ENCODE measurements at regions not wholly inside any gene's neighbourhood (a gene's known extent, or its start where the extent isn't known, plus 50 kb on each side); places are given as distances from the start of the nearest gene placed in this dataset.
"Not testable (repeated sequence)": the region's sequence is repeated elsewhere in the genome, so short reads cannot be mapped to it uniquely, and the experiment has no call there.

GRCh38 chr10:26934190-26934589 is 73.4 kb upstream of the ABI1 start:
- not testable (repeated sequence) for TF ChIP-seq SP2 (tag by site-specific recombination; IDR thresholded peaks at IDR 0.05); TCF7L2 (IDR thresholded peaks at IDR 0.05; ENCODE audit: borderline replicate concordance, low read depth, low read length); ZSCAN30 (tag by site-specific recombination; IDR thresholded peaks at IDR 0.05); ZNF629 (tag by site-specific recombination; IDR thresholded peaks at IDR 0.05); ZNF324 (tag by site-specific recombination; IDR thresholded peaks at IDR 0.05); SETDB1 (IDR thresholded peaks at IDR 0.05; ENCODE audit: insufficient read length, low read length); CTCF (tag by site-specific recombination; IDR thresholded peaks at IDR 0.05); ZNF449 (tag by site-specific recombination; IDR thresholded peaks at IDR 0.05); ZNF350 (tag by site-specific recombination; IDR thresholded peaks at IDR 0.05); REST (tag by site-specific recombination; IDR thresholded peaks at IDR 0.05); ZBTB21 (tag by site-specific recombination; IDR thresholded peaks at IDR 0.05); ZFP37 (tag by site-specific recombination; IDR thresholded peaks at IDR 0.05); ZNF24 (tag by site-specific recombination; IDR thresholded peaks at IDR 0.05)
- TF ChIP-seq, protein P1, sequence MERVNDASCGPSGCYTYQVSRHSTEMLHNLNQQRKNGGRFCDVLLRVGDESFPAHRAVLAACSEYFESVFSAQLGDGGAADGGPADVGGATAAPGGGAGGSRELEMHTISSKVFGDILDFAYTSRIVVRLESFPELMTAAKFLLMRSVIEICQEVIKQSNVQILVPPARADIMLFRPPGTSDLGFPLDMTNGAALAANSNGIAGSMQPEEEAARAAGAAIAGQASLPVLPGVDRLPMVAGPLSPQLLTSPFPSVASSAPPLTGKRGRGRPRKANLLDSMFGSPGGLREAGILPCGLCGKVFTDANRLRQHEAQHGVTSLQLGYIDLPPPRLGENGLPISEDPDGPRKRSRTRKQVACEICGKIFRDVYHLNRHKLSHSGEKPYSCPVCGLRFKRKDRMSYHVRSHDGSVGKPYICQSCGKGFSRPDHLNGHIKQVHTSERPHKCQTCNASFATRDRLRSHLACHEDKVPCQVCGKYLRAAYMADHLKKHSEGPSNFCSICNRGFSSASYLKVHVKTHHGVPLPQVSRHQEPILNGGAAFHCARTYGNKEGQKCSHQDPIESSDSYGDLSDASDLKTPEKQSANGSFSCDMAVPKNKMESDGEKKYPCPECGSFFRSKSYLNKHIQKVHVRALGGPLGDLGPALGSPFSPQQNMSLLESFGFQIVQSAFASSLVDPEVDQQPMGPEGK (tag by site-specific recombination; IDR thresholded peaks at IDR 0.05), result not testable (repeated sequence)
